Adrenal gland (tissue), 5 donors: ENCODE measurements at regions not wholly inside any gene's neighbourhood (a gene's known extent, or its start where the extent isn't known, plus 50 kb on each side); places are given as distances from the start of the nearest gene placed in this dataset.

ENCODE experiments used
- CTCF ChIP-seq, 6 experiments: fragments of 450-650 bp in 4 of 6; fragments of 200-600 bp in 2 of 6; sonication (generic) in 1 of 6; IDR thresholded peaks; 1 replicate in 5 of 6; 2 replicates in 1 of 6; pipeline versions ENCODE4 v1.5.1 to v1.8.0; 2016 to 2021; ENCODE audit warnings: antibody characterized with exemption in 6 of 6, mild to moderate bottlenecking in 2 of 6, moderate library complexity in 1 of 6
- POLR2A ChIP-seq, 2 donors: fragments of 450-650 bp; IDR thresholded peaks; one replicate each; pipeline ENCODE4 v1.6.1; 2017; ENCODE audit warnings: antibody characterized with exemption in 2 of 2, mild to moderate bottlenecking in 2 of 2, moderate library complexity in 1 of 2
- donor health status: DM: no; HTN: no; CAD: no.

- TF ChIP-seq POLR2A (IDR thresholded peaks at IDR 0.05) (no peak), CTCF (IDR thresholded peaks at IDR 0.05) (no peak)
These were observed 502.1 kb upstream of the TMEFF2 start for GRCh38 chr2:192696857-192697256.
